SU-DHL-6 (cell line): ENCODE measurements at regions not wholly inside any gene's neighbourhood (a gene's known extent, or its start where the extent isn't known, plus 50 kb on each side); places are given as distances from the start of the nearest gene placed in this dataset.

Experiments used
- H2AFZ ChIP-seq: fragments of 200-600 bp; sonication (generic); 2 replicates; pipeline ENCODE4 v1.6.1; 2014; ENCODE audit warnings: low read depth, mild to moderate bottlenecking, moderate library complexity, mixed read lengths, antibody characterized with exemption, low read length; ENCODE audit not compliant: severe bottlenecking
- H3F3A ChIP-seq: fragments of 200-600 bp; shearing (Covaris generic); 2 replicates; pipeline ENCODE4 v1.6.0; 2016; ENCODE audit warnings: antibody characterized with exemption, mild to moderate bottlenecking; ENCODE audit not compliant: insufficient read depth
- H3K27ac ChIP-seq: fragments of 200-600 bp; sonication (generic); 2 replicates; pipeline ENCODE4 v1.5.1; 2016; ENCODE audit warnings: low read depth, mild to moderate bottlenecking, low read length, moderate library complexity, mixed read lengths
- H3K27me3 ChIP-seq: fragments of 200-600 bp; sonication (generic), shearing (Covaris generic); 2 replicates; pipeline ENCODE4 v1.6.0; 2014; ENCODE audit warnings: mild to moderate bottlenecking, low read length
- H3K36me3 ChIP-seq: fragments of 200-600 bp; sonication (generic); 2 replicates; pipeline ENCODE4 v1.6.1; 2014; ENCODE audit warnings: mild to moderate bottlenecking, low read length, mixed read lengths
- H3K4me2 ChIP-seq: fragments of 300-600, 200-600 bp; shearing (Covaris generic), sonication (generic); 2 replicates; pipeline ENCODE4 v1.6.0; 2014; ENCODE audit warnings: low read length, low read depth, mild to moderate bottlenecking; ENCODE audit not compliant: poor library complexity, severe bottlenecking
- H3K4me3 ChIP-seq: fragments of 200-600 bp; sonication (generic); 2 replicates; pipeline ENCODE4 v1.5.1; 2014; ENCODE audit warnings: antibody characterized with exemption, low read length, mild to moderate bottlenecking, mixed read lengths; ENCODE audit not compliant: insufficient read depth, poor library complexity, severe bottlenecking
- H3K79me2 ChIP-seq: fragments of 200-600 bp; sonication (generic); 2 replicates; pipeline ENCODE4 v1.6.1; 2014; ENCODE audit warnings: mild to moderate bottlenecking, low read length, moderate library complexity; ENCODE audit not compliant: insufficient read depth
- H3K9ac ChIP-seq: fragments of 200-600 bp; sonication (generic); 2 replicates; pipeline ENCODE4 v1.7.0; 2014; ENCODE audit warnings: mild to moderate bottlenecking, low read length
- H3K9me2 ChIP-seq: fragments of 200-600 bp; sonication (generic); replicated peaks from 2 replicates; pipeline ENCODE4 v1.6.1; 2014; ENCODE audit warnings: low read length; ENCODE audit not compliant: insufficient read depth
- H3K9me3 ChIP-seq: fragments of 200-600 bp; sonication (generic); 2 replicates; pipeline ENCODE4 v1.6.1; 2014; ENCODE audit warnings: low read length, mixed read lengths; ENCODE audit not compliant: insufficient read depth
- H4K20me1 ChIP-seq: fragments of 200-600 bp; sonication (generic); 2 replicates; pipeline ENCODE4 v1.6.1; 2014; ENCODE audit warnings: low read depth, mild to moderate bottlenecking, antibody characterized with exemption, low read length, moderate library complexity, mixed read lengths
- CTCF ChIP-seq: fragments of 200-600 bp; sonication (generic); IDR thresholded peaks from one replicate; pipeline ENCODE4 v1.5.1; 2017; ENCODE audit warnings: antibody characterized with exemption, mild to moderate bottlenecking, low read length, moderate library complexity; ENCODE audit not compliant: insufficient read depth, poor library complexity, severe bottlenecking
- EZH2phosphoT487 ChIP-seq: fragments of 200-600 bp; sonication (generic), shearing (Covaris generic); conservative IDR thresholded peaks from 2 replicates; pipeline ENCODE4 v1.6.1; 2018; ENCODE audit warnings: mild to moderate bottlenecking, antibody characterized with exemption, low read length, moderate library complexity, mixed read lengths

- H3K27me3 ChIP-seq = no peaks in the 10 kb centered on the region
- H3K79me2 ChIP-seq = no peaks in the 10 kb centered on the region
- H3K4me2 ChIP-seq = no peak overlapping the region
- no peaks in the 10 kb centered on the region for H3F3A ChIP-seq
- H3K9me2 ChIP-seq = no peaks in the 10 kb centered on the region
- no peaks in the 10 kb centered on the region for H3K36me3 ChIP-seq
- no peak overlapping the region for H3K4me3 ChIP-seq
- H2AFZ ChIP-seq = no peak overlapping the region
- no peaks in the 10 kb centered on the region for H3K9me3 ChIP-seq
- TF ChIP-seq CTCF (no peak), EZH2phosphoT487 (no peak)
- H4K20me1 ChIP-seq = no peaks in the 10 kb centered on the region
- H3K27ac ChIP-seq = no peak overlapping the region
- no peak overlapping the region for H3K9ac ChIP-seq
Measured at GRCh38 chr22:27408068-27408467, 393.5 kb downstream of the MN1 start.

- Histone ChIP-seq H3K27ac (no peak overlapping the region), H3K4me3 (no peak overlapping the region), H3K9ac (no peak overlapping the region), H3K9me2 (no peaks in the 10 kb centered on the region), H3K79me2 (no peaks in the 10 kb centered on the region), H4K20me1 (no peaks in the 10 kb centered on the region), H3F3A (no peaks in the 10 kb centered on the region), H3K9me3 (no peaks in the 10 kb centered on the region), H2AFZ (no peak overlapping the region), H3K27me3 (no peaks in the 10 kb centered on the region), H3K36me3 (no peaks in the 10 kb centered on the region), H3K4me2 (no peak overlapping the region)
- TF ChIP-seq EZH2phosphoT487 (no peak), CTCF (no peak)
Measured at GRCh38 chr22:27409299-27409698, 392.3 kb downstream of the MN1 start.

GRCh38 chr22:27412866-27413445 lies 388.6 kb downstream of the MN1 start:
- Histone ChIP-seq H2AFZ (no peak overlapping the region), H3K4me2 (no peak overlapping the region), H3K27me3 (no peaks in the 10 kb centered on the region), H3K9me2 (no peaks in the 10 kb centered on the region), H3K27ac (no peak overlapping the region), H3K36me3 (no peaks in the 10 kb centered on the region), H3F3A (no peaks in the 10 kb centered on the region), H3K9me3 (no peaks in the 10 kb centered on the region), H3K9ac (no peak overlapping the region), H3K79me2 (no peaks in the 10 kb centered on the region), H3K4me3 (no peak overlapping the region), H4K20me1 (no peaks in the 10 kb centered on the region)
- no peak for TF ChIP-seq EZH2phosphoT487
- TF ChIP-seq CTCF = no peak
